HFF-Myc (cell line): ENCODE measurements at regions not wholly inside any gene's neighbourhood (a gene's known extent, or its start where the extent isn't known, plus 50 kb on each side); places are given as distances from the start of the nearest gene placed in this dataset.

Experiments
- DNase-seq: peaks from one replicate; pipeline ENCODE4 v3.0.0-alpha.2; 2011; ENCODE audit warnings: low read depth; ENCODE audit errors: extremely low read depth
- H3K4me3 ChIP-seq: replicated peaks from 2 replicates; pipeline ENCODE4 v1.5.1; 2011; ENCODE audit warnings: low read depth, mild to moderate bottlenecking, control low read depth, low read length
- CTCF ChIP-seq: IDR thresholded peaks from 2 replicates; pipeline ENCODE4 v1.5.1; 2012; ENCODE audit warnings: mild to moderate bottlenecking, low read depth, low read length, control low read depth; ENCODE audit errors: missing control alignments

GRCh38 chr11:96595011-96595410, 205.2 kb downstream of the JRKL start:
- no peak for DNase-seq
- no peak for TF ChIP-seq CTCF
- H3K4me3 ChIP-seq: no peak overlapping the region

GRCh38 chr11:96607864-96608558, 218.2 kb downstream of the JRKL start:
- TF ChIP-seq CTCF: no peak

GRCh38 chr11:96614101-96614500, 224.3 kb downstream of the JRKL start:
- H3K4me3 ChIP-seq: no peak overlapping the region
- no peak for DNase-seq
- TF ChIP-seq CTCF: no peak

More at GRCh38 chr11:96607864-96608558, 218.2 kb downstream of the JRKL start:
- H3K4me3 ChIP-seq: no peak overlapping the region
- DNase-seq: no peak

- no peak overlapping the region for H3K4me3 ChIP-seq
- DNase-seq: no peak
- no peak for TF ChIP-seq CTCF
Measured at GRCh38 chr11:96614846-96615245, 225.0 kb downstream of the JRKL start.

GRCh38 chr11:96620464-96621044, 230.7 kb downstream of the JRKL start:
- no peak for DNase-seq

GRCh38 chr11:96621161-96621560, 231.3 kb downstream of the JRKL start:
- no peak overlapping the region for H3K4me3 ChIP-seq
- no peak for DNase-seq
- TF ChIP-seq CTCF: no peak

More at GRCh38 chr11:96620464-96621044, 230.7 kb downstream of the JRKL start:
- TF ChIP-seq CTCF: no peak
- H3K4me3 ChIP-seq: no peak overlapping the region
